HG03565 (cell line): ENCODE measurements at regions not wholly inside any gene's neighbourhood (a gene's known extent, or its start where the extent isn't known, plus 50 kb on each side); places are given as distances from the start of the nearest gene placed in this dataset.

ENCODE experiments used
- ATAC-seq: cut with Tn5 transposase; IDR thresholded peaks from one replicate; pipeline ENCODE4 v1.9.1; 2021; ENCODE audit warnings: mild to moderate bottlenecking, moderate library complexity; ENCODE audit not compliant: unreplicated experiment

DNA sequence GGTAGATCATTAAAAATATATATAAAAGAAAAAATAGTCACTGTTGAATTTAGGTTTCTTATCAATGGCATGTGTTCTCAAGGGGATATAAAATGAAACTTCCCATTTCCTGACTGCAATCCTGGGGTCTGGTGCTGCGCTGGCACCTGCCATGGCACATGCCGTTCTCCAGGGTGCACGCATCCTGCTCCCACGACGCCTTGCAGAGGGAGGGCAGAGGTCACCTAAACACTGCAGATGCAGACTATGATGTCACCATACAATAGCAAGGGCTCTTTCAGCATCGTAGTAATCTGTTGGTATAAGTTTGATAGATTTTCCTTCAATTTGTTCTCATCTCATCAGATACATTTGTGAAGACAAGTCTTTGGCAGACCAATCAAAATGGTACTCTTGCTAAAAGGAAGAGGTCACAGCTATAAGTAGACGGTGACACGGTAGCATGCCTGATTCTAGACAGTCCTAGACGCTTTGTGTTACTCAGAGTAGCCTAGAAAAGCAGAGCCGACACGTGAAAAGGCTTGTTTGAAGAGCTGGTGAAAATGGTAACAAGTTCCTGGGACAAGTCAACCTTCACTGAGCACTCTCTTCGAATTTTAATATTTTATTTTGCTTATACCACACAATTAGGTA is 761.4 kb downstream of the DCDC2C start:
- no peak for ATAC-seq

DNA sequence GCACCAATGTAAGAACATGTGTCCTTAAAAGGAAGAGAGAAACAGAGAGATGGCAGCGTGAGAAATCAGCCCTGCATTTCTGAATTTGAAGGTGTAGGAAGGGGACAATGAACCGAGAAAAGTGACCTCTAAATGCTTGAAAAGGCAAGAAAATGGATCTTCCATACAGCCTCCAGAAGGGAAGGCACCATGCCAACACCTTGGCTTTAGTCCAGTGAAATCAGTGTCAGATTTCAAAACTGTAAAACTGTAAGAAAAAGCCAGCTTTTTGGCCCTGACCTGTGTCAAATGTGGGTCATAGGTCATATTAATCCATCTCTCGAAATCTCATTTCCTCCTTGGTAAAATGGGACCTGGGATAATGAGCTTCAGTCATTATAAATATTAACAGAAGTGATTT is 762.3 kb downstream of the DCDC2C start:
- ATAC-seq, result no peak

DNA sequence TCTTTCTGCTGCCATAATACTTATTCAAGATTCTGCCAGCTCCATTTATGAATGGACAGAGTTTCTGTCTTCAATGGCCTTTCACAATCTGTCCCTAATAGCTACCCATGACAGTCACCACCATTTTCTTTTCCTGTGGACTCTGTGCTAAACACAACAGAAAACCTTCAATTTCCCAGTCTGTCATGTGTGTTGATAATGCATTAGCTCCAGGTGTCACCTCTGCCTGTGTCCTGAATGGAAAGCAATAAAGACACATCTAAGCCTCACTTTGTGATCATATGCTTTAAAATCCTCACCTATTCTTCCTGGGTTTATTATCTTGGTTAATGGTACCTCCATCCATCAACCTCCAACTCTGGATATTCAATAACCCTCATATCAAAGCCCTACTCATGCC is 772.2 kb downstream of the DCDC2C start:
- no peak for ATAC-seq

DNA sequence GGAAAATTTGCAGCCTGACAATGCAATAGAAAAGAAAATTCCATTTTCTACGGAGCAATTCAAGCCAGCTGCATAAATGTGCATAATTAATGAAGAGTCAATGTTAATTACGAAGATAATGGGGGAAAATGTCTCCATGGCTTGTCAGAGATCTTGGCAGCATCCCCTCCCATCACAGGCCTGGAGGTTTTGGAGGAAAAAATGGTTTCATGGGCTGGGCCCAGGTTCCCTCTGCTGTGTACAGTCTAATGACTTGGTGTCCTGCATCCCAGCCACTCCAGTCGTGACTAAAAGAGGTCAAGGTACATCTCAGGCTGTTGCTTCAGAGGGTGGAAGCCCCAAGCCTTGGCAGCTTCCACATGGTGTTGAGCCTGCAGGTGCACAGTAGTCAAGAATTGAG is 779.7 kb downstream of the DCDC2C start:
- ATAC-seq, result no peak

DNA sequence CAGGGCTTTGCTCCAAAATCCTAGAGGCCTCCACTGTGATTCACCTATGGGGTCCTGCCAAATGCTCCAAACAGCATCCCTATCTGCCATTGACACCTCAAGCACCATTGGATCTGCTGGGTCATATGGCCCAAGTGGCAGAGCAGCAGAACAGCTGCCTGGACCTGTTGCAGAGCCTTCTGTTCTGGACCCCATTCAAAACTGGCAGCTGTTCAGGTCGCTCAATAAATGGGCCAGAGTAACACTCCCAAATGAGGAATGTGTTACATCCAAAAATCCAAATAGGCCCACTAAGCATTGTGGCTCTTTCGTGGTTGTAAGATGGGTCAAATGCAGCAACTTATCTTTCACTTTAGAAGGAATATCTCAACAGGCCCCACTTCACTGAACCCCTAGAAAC is 783.6 kb downstream of the DCDC2C start:
- no peak for ATAC-seq

DNA sequence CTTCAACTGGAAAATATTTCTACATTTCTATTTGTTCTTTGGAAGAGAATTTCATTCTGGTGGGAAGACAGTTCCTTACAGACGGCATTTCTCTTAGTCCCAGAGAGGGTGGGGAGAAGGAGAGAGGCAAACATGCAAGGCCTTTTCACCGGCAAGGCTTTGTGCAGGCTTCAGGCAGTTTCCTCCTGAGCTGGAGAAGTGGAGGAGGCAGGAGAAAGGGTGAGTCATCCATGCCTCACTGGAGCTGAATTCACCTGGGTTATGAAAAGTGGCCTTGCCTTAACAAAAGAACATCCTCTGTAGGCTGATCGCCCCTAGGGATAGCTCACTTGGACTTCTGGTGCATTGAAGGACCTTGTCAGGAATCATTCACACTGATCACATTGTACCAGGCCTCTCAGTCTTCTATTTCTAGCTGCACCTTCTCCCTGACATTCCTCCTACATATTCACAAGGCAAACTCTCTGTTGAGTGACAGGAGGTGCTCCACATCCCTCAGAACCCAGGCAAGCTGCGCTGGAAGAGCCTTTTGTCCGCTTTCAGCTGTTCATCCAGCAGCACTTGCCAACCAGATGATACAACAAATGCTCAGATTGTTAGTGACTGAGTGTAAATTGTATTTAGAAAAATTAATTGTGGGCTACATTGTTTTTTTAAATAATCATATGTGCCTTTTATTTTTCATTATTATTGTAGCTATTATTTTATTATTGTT is 796.1 kb downstream of the DCDC2C start:
- no peak for ATAC-seq

DNA sequence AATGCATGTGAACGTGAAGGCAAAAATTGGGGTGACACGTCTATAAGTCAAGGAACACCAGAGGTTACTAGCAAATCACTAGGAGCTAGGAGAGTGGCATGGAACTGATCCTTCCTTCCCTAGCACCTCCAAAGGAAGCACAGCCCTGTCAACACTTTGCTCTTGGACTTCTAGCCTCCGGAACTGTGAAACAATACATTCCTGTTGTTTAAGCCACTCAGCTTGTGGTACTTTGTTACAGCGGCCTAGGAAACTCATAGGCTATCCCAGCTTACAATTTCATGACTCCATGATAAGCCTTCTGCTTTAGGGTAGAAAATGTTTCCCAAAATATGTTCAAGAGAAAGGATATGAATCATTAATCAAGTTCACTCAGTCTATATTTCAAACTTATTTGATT is 798.1 kb downstream of the DCDC2C start:
- no peak for ATAC-seq

DNA sequence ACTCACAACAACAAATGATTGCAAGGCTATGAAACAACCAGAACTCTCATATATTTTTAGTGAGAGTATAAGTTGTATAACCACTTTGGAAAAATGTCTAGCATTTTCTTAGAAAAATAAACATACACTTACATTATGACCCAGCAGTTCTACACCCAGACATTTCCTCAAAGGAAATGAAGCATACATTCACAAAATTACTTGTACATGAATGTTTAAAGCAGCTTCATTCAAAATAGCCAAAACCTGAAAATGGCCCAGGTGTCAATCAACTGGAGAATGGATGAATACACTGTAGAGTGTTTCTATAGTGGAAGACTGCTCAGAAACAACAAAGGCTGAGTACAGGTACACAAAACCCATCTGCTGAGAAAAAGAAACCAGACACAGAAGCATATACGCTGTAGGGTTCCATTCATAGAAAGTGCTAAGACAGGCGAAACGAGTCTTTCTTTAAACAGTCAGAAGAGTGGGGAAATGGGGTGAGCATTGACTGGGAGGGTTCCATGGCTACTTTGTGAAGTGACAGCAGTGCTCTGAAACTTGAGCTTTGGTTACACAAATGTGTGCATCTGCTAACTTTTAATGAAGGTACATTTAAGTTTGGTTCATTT is 799.0 kb downstream of the DCDC2C start:
- ATAC-seq, result no peak

DNA sequence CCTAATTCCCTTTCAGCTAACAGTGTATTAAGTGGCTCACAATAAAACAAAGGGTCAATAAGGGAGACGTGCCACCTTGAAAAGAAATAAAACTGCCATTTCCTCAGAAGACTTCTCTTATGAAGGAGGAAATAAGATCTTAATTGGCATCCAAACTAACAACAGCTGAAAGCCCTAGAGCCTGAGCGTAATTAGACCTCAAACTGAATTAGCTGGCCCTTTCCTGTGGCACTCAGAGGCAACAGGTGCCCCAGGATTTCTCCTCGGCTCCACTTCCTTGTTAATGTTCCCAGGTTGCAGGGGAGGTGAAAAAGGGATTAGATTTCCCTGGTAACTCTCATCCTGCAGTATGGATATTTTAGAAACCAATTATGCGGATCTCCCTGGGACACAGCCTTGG is 804.3 kb downstream of the DCDC2C start:
- no peak for ATAC-seq

DNA sequence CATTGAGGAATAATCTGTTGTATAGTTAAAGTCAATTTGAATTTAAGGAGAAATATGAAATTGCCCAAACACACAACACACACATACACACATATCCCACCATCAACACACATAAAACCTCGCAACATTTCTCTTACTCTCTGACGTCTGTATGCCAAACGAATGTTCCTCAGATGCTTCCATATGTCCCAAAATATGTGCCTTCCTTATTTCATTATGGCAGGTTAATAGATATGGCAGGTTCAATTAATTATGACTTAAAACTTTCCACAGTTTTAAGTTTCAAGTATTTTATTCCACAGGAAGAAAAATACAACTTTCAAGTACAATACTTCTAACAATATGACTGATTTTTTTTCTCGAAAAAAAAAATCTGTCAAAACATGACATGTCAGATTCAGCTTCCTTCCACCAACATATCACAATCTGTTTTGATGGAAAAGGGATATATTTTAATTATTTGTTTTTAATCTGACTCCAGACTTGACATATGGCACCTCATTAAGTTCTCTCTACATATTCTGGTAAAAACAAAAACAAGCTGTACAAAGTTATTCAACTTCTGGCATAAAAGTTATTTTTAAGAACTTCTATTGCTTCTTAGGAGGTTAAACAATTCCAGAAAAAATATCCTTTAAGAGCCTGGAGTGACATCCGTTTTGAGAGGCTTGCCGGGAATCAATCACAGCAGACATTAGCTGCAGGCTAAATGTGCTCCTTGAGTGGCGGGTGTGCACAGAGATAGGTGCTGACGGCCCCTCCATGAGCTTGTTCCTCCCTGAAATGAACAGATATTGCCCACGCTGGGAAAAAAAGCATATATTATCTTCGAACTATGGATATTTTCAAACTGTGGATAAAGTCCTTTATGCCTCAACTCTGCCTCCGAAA is 812.7 kb downstream of the DCDC2C start:
- ATAC-seq, result no peak

DNA sequence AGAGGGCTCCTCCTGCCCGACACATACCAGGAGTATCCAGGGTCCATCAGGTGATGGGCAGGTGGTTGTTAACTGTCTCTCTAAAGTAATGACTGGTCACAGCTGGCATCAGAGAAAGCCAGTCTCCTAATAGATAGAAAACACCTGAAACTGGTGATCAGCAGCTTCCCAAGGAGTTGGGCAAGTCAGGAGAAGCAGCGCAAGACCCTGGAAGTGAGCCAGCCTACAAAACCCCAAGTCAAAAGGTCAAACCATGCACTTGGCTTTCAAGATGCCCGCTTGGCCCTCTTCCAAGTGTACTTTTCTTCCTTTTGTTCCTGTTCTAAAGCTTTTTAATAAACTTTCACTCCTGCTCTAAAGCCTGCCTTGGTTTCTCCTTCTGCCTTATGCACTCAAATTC is 815.2 kb downstream of the DCDC2C start:
- no peak for ATAC-seq

DNA sequence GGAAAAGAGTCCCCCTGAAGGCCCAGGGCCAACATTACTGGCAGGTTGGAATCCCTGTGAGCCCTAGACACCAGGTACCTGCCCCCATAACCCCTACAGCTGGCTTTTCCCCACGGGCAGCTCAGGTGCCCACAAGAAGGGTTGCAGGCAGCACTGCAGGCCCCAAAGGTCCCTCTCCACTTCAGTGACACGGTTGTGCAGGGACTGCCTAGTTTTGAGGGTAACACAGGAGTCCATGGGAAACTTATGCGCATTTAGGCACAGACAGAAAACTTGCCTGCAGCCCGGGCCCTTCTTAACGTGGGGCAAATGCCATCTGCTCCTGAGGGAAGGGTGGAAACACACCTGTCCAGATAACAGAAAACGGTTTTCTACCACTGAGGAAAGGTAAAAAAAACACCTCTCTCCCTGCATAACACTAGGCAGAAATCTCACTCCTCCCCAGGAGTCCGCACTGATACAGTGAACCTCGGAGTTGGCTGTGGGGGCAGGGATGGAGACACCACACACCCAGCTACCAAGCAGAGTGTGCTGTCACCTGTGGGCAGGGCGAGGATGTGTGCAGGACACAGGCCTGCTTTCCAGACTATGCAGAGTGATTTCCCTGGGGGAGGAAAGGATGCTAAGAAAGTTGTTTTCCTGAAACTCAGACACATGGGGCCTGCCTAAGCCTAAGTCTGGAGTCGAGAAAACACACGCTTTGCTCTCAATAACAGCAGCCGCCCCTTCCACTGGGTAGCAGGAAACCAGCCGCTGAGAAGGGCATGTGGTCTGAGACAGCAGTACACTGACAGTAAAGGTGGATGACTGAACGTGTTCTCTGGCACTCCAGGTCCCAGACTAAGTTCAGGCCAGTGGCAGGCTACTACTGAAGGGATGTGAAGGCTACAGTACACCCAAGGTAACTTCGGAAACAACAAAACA is 819.4 kb downstream of the DCDC2C start:
- no peak for ATAC-seq

DNA sequence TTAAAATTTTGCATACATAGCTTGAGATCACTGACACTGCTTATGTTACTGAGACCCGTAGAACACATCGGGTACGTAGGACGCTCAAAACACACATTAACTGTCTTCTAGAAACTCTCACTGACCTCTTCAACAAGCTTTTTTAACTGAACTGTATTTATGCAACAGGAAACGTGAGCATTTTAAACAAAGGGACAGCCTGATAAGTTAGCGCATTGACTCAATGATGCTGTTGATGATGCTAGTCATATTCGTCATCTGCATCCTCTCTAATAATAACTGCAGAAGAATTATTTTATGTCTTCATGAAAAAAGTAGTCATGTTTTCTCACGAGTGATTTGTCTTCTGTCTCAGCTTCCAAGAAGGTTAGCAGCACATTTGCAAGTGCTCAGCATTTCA is 824.0 kb downstream of the DCDC2C start:
- ATAC-seq, result no peak

DNA sequence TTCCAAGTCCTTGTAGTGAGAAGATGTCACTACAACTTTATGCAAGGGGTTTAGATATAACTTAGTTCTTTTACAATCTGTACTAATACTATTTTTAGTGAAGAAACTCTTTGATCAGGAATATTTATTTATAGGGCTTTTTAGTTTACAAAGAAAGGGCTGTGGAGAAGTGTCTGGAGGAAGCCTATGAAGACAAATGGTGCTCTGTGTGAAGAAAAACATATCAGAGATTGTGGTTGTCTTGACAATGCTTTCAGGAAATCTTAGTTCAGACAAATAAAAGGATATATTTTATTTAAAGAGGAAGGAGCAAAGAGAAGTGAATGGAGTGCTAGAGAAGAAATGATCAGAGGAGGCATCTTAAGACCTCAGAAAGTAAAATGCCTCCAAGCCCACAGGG is 824.9 kb downstream of the DCDC2C start:
- ATAC-seq, result no peak

DNA sequence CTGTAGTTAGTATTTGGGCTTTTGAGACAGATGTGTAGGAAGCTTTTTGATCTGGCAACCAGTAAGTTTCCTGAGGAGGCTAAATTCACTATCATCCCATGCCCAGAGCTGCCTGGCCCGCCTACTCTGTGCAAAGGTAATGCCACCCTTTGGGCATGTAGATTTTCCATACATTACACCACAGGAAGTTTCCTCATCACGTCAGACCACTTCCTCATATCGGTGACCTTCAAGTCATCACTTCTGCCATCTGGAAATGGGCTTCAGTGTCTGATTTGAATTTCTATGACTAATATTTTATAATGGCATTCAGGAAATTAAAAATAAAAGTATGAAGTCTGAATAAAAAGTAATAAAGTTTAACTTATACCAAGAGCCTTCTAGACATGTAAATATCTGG is 825.4 kb downstream of the DCDC2C start:
- no peak for ATAC-seq

DNA sequence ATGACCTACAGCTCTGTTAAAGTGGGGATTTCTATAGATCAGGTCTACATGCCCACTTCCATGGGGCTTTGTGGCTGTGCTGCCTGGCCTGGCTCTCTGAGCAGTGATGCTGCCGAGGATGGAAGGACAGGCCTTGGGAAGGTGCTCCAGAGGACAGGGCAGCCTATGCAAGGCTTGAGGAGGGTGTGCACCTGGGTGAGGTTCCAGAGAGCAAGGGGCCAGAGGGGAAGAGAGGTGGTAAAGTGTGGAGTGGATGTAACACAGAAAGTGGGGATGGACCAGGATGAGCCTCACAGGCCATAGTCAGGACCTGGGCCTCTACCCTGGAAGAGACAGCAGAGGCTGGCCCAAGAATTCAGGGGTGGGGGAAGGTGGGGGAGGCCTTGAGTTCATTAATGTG is 826.4 kb downstream of the DCDC2C start:
- ATAC-seq, result no peak

DNA sequence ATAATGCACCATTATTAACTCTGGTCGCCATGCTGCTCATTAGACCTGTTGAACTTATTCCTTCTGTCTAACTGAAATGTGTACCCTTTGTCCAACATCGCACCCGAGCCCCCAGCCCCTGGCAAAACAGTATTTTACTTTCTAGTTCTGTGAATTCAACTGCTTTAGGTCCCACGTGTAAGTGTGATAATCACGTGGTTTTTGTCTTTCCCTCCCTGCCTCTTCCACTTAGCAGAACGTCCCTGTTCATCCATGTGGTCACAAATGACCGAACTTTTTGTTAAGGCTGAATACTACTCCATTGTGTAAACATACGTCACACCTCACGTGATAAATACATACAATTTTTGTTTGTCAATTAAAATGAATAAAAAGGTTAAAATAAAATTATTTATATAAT is 826.9 kb downstream of the DCDC2C start:
- no peak for ATAC-seq

DNA sequence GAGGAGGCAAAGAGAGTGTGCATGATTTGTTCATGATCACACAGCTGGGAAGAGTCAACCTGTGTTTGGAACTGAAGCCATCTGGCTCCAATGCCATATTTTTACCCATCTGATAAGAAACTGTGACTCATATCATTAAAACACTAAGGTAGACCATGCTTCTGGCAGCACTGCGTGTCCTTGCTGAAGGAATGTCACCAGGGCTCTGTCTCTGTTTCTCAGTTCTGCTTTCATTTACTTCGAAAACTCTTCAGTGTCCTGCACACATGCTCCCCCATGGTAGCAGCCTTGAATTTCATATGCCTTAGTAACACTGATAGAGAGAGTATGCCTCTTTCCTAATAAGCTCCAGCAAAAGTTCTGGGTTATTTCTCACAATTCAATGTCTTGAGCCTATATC is 830.4 kb downstream of the DCDC2C start:
- no peak for ATAC-seq

DNA sequence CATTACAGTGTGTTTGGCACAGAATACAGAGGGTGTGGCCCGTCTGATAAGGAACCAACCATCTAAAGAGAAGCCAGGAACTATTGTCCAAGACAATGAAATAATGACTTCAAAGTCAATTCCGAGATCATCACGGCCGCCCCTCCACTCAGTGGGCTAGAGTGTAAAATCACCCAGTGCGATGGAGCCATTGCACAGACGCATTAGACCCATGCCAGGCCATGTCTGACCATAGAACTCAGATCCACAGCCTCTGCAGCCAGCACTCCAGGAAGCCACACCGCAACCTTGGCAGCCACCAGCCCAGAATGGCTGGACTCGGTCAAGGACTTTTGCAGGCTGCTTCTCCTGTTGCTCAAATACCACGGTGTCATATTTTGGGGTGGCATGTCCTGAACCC is 835.7 kb downstream of the DCDC2C start:
- no peak for ATAC-seq

DNA sequence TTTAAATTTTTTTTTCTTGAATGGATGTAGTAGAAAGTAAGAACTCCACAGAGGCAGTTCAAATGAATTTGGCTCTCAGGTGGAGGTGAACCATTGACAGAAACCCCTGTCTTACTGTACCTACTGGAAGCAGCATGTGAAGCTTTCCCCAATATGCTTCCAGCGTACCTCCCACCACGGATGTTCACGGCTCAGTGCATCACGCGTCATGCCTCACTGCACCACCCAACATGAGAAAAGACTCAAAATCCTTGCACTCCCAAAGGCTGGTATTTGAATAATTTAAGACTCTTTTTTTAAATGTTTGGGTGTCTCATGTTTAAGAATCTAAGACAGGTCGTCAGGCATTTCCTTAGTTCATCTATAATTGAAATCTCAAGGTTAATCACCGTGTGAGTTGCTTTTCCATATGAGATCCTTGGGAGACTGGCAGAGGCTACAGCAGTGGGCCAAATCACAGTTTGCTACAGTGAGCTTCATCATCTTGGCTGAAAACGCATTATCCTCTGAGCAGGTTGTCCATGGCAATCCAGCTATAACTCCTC is 846.4 kb downstream of the DCDC2C start:
- ATAC-seq, result no peak
